ENCODE measurements at regions not wholly inside any gene's neighbourhood (a gene's known extent, or its start where the extent isn't known, plus 50 kb on each side); places are given as distances from the start of the nearest gene placed in this dataset.
"Not testable (repeated sequence)": the region's sequence is repeated elsewhere in the genome, so short reads cannot be mapped to it uniquely, and the experiment has no call there.

- peak; percentile 26 to 44 for DNase-seq (ENCODE audit: low read depth in 2 of 2, low spot score in 1 of 2)
These were observed 113.9 kb upstream of the PRSS16 start for GRCh38 chr6:27133281-27134227.

GRCh38 chr6:27135087-27135657 lies 112.3 kb upstream of the PRSS16 start:
- no peak for DNase-seq (ENCODE audit: low read depth in 2 of 2, low spot score in 1 of 2)

- no peak for DNase-seq (ENCODE audit: low read depth in 2 of 2, low spot score in 1 of 2)
These were observed 111.3 kb upstream of the PRSS16 start for GRCh38 chr6:27136077-27136644.

GRCh38 chr6:27136978-27137814 lies 110.3 kb upstream of the PRSS16 start:
- DNase-seq (ENCODE audit: low read depth in 2 of 2, low spot score in 1 of 2) = no peak

DNA sequence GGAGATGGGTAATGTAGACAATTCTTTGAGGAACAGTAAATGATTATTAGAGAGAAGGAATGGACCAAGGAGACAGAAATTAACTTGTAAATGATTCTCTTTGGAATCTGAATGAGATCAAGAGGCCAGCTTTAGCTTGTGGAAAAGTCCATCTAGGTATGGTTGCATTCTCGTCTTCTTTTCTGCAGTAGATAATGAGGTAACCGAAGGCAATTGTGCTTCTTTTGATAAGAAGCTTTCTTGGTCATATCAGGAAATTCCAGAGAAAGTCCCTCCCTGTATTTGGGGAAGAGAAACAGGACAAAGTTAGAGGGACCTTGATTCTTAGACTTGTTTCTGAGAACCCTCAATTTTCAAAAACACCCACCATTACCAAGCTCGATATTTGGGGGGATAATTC lies 109.1 kb upstream of the PRSS16 start:
- no peak for DNase-seq (ENCODE audit: low read depth in 2 of 2, low spot score in 1 of 2)

GRCh38 chr6:27138837-27139755 lies 108.4 kb upstream of the PRSS16 start:
- no peak for DNase-seq (ENCODE audit: low read depth in 2 of 2, low spot score in 1 of 2)

GRCh38 chr6:27139756-27140579 lies 107.5 kb upstream of the PRSS16 start:
- DNase-seq (ENCODE audit: low read depth in 2 of 2, low spot score in 1 of 2) = no peak

- DNase-seq (ENCODE audit: low read depth in 2 of 2, low spot score in 1 of 2) = no peak
These were observed 106.4 kb upstream of the PRSS16 start for GRCh38 chr6:27140999-27141528.

DNA sequence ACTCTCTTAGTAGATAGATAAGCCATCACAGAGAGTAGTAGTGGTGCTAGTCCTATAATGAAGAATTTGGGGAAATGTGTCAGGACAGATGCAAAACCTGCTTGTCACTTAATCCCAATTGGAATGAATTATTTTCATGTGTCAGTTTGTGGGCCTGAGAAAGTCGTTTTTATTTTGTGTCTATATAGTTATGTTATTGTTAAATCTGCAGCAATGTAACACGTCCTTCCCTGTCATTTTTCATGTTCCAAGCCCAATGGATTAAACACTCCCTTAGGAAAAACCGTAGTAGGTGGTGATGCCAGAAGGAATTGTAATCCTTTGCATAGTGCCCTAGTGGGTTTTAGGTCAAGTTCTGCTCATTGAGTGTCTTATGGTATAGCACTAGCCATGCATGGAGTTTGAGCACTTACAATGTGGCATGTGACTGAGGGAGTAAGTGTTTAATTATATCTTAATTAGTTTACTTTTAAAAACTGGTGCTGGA lies 105.9 kb upstream of the PRSS16 start:
- no peak for DNase-seq (ENCODE audit: low read depth in 2 of 2, low spot score in 1 of 2)

- DNase-seq (ENCODE audit: low read depth in 2 of 2, low spot score in 1 of 2) = not testable (repeated sequence)
These were observed 104.5 kb upstream of the PRSS16 start for GRCh38 chr6:27143020-27143388.

DNA sequence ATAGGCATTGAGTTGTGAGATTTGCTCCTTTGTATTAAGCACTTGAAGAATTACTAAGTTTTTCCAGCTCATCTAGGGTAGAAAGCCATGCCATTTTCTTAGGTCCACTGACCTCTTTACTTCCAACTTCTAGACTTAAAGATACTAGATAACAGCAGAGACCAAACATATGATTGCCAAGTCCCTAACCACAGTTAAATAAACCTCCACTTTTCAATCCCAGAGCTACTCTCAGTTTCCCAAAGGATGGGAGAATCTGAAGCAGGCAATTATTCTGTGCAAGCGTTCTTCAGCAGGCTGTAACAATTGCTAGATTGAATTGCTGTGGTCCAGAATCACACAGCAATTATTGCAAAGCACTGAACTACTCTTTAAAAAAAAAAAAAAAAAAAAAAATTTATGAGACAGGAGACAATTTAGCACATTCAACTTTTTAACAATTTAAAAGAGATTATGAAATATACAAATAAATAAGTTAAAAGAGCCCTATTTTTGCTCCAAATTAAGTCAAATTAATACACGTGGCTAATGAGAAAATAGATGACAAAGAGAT lies 104.0 kb upstream of the PRSS16 start:
- DNase-seq (ENCODE audit: low read depth in 2 of 2, low spot score in 1 of 2) = no peak

- no peak for DNase-seq (ENCODE audit: low read depth in 2 of 2, low spot score in 1 of 2)
These were observed 102.8 kb upstream of the PRSS16 start for GRCh38 chr6:27144740-27145079.

- peak; percentile 41 to 45 for DNase-seq (ENCODE audit: low read depth in 2 of 2, low spot score in 1 of 2)
These were observed 101.6 kb upstream of the PRSS16 start for GRCh38 chr6:27145731-27146455.

DNA sequence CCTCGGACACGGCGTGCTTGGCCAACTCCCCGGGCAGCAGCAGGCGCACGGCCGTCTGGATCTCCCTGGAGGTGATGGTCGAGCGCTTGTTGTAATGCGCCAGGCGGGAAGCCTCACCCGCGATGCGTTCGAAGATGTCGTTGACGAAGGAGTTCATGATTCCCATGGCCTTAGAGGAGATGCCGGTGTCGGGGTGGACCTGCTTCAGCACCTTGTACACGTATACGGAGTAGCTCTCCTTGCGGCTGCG lies 101.1 kb upstream of the PRSS16 start:
- not testable (repeated sequence) for DNase-seq (ENCODE audit: low read depth in 2 of 2, low spot score in 1 of 2)

GRCh38 chr6:27146706-27147505 lies 100.6 kb upstream of the PRSS16 start:
- peak; percentile 47 to 56 for DNase-seq (ENCODE audit: low read depth in 2 of 2, low spot score in 1 of 2)

DNA sequence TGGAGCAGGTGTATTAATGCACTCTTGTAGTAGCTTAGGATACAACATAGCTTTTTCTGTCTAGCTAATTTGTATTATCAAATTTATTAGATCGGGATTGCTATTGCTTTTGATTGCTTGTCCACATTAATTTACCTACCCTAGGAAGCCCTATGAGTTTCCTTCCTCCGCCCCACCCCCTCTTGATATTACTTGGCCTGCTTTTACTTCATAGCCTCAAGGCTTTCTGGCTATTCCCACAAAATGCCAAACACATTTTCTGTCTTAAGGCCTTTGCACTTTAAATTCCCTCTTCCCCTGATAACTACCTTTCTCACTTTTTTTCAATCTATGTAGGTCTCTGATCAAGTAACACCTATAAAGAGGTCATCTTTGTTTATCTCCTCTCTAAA lies 99.1 kb upstream of the PRSS16 start:
- DNase-seq (ENCODE audit: low read depth in 2 of 2, low spot score in 1 of 2) = no peak

- no peak for DNase-seq (ENCODE audit: low read depth in 2 of 2, low spot score in 1 of 2)
These were observed 98.4 kb upstream of the PRSS16 start for GRCh38 chr6:27149150-27149549.

DNA sequence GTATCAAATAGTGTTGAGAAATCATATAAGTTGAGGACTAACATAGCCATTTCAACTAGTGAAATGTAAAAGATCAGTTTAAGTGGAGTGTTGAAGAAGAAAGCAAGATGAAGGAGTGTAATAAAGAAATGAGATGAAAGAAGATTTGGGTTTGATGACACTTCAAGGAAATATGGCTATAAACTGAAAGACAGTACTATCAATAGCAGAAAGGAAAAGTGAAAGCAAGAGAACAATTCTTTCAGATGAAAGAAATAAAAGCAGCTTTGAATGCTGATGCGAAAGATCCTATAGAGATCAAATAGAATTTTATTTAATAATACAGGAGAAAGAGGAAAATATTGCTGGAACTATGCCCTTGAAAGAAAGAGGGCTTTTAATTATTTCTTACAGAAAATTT lies 92.8 kb upstream of the PRSS16 start:
- DNase-seq (ENCODE audit: low read depth in 2 of 2, low spot score in 1 of 2) = no peak

Measured in stimulated activated CD8-positive, alpha-beta memory T cell treated with anti-CD3 and anti-CD28 coated beads, Interleukin-4, amount 100 ng/mL, for 4 hours (primary cell).